DMS53 treated with DMSO at 0.1 percent for 48 hours (cell line): ENCODE measurements at regions not wholly inside any gene's neighbourhood (a gene's known extent, or its start where the extent isn't known, plus 50 kb on each side); places are given as distances from the start of the nearest gene placed in this dataset.

Experiments
- DNase-seq: peaks from one replicate; lab custom pipeline; 2025; ENCODE audit not compliant: unreplicated experiment; lab: John Stamatoyannopoulos, UW

DNA sequence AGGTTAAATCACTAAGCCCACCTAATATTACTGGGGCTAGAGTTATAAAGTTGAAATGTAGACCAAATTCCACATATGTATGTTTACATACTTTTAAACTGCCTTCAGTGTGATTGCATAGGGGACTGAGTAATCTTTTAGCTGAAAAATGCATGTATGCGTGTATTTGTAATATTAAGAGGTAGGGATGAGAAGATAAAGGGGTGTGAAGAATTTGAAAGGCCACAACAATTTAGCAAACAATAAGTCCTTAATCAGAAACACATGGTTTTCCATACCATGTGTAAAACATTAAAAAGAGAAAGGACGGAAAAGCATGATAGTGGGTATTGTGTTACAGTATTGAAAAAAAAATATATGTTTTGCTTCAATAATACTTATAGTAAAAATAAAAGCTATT, 919.9 kb upstream of the FLRT2 start:
- no peak for DNase-seq

DNA sequence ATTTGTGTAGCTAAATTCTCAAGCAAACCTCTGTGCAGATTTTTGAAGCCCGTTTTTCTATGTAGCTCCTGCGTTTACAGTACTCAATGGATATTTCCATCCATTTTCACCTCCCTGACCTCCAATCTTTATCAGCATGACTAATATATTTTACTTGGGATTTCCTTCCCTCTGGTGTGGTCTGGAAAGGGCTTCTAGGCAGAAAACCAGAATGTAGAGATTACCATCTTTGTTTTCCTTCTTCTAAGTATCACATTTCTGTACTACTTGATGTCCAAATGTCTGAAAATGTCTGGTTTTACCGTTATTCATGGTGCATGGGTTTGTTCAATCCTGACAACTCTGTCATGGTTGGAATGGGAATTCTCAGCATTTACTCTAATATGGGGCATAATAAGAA, 907.6 kb upstream of the FLRT2 start:
- no peak for DNase-seq

DNA sequence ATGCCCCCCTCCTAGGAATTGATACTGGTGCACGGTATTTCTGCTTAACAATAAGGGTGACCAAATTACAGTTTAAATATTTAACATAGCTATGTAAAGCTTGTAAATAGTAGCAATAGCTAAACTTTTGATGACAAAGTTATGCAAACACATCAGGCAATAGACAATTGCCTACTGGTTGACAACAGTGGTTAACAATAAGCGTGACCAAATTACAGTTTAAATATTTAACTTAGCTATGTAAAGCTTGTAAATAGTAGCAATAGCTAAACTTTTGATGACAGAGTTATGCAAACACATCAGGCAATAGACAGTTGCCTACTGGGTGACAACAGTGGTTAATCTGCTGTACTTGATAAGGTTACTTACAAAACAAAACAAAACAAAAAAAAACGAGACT, 886.5 kb upstream of the FLRT2 start:
- DNase-seq = peak; percentile 85

DNA sequence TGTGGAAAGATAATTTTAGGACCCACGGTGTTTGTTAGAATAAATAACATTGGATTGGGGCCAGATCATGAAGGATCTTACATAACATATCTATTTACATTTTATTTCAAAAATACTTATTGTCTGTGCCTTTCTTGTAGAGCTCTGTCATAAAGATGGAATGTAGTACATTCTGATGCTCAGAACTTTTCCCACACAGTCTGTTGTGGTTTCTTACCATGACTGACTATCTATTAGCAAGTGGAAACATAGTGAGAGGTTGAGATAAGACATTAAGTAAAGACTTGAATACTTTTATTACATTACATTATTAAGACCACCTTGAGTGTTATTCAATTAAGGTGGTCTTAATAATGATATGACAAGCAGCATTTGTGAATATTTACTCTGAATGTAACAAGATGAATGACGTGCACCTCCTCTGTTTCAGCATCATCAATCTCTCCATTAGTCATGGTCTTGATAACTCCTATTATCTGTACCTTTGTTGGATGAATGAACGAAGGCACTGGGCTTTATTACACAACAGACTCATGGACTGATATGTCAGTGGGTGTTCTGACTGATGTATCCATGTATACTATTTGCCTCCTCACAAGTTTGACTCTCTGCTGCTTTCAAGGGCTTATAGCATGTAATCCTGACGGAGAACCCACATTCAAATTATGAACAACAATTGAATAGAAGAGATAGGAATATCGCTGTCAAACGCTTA, 883.0 kb upstream of the FLRT2 start:
- no peak for DNase-seq

DNA sequence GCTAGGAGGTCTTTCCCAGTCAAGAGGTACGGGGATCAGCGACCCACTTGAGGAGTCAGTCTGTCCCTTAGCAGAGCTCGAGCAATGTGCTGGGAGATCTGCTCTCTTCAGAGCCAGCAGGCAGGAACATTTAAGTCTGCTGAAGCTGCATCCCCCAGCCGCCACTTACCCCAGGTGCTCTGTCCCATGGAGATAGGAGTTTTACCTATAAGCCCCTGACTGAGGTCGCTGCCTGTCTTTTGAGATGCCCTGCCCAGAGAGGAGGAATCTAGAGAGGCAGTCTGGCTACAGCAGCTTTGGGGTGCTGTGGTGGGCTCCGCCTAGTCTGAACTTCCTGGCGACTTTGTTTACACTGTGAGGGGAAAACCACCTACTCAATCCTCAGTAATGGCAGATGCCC, 874.9 kb upstream of the FLRT2 start:
- no peak for DNase-seq

DNA sequence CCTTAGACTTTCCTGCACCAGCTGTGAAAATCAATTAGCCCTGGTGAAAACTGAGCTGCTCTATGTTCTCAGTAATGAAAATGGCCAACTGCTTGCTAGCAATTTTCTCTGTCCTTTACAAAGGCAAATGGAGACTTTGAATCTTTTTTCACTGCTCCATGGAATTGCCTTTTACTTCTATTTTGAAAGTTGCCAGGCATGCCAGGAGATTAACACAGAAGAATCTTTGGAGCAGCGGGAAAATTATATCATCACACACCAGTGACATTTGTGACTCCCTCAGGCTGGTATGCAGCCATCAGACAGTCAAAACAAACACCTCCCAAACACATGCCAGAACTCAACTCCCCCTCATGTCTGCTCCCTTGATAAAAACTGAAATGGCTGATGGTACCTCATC, 872.0 kb upstream of the FLRT2 start:
- no peak for DNase-seq

DNA sequence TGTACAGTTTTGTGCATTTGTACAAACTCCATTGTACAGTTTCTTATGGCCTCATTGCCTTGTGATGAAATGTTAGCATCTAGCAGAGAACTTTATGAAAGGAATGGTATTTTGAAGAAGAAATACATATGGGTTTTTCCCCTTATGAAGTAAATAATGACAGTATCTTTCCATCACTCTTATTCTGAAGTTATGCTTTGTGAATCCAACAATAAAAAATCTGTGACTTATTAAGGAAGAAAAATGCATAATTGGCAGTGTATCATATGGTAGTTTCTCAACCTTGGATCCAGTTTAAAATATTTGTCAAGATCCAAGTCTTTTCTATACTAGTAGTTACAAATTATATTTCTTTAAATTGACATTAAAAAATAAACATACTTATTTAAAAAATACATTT, 859.1 kb upstream of the FLRT2 start:
- DNase-seq = no peak

DNA sequence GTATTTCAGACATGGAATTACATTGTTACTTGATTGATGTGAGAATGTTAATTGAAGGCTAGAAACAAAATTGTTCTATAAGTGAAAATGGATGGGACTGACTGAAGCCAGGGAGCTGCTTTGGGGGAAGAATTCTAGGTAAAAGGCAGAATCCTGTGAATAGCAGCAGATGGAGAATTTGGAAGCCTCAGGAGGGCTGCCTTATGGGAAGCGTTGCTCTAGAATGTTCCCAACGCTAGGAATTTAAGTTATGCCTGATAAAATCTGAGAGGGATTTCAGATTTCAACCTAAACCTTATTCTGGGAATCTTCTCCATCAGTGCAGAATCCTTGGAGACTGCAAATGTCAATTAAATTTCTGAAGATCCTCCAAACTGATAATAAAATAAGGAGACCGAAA, 858.2 kb upstream of the FLRT2 start:
- DNase-seq = no peak

DNA sequence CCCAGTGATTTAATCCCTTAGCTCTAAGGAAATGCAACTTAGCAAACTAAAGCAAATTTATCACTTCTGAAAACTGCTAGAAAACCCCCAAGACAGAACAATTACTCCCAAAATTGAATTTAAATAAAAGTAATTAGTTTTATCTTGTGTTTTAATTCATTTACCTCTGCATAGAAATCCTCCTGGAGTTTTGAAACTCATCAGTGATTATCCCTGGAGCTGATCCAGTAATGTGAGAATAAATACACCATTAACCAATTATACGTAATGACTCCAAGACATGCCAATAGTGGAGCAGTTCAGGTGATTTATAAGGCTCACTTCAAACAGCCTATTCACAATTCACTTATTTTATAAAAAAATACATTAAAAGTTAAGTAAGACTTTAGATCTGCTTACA, 855.3 kb upstream of the FLRT2 start:
- no peak for DNase-seq

DNA sequence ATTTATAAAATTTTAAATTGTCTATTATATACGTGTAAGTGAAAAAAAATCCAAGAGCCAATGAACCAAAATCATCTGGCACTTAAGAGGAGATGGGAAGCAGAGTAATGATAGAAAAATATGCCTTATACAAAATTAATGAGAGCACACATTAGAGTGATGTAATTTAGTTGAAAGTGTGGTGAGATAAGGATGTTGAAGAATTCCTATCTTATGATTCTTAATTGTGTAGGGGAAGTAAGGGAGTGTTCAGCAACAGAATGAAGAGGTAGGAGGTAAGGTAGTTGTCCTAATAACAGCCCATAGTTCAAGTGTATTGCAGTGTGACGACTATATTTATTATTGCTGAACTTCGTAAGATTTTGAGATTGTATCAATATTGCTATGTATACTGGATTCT, 843.4 kb upstream of the FLRT2 start:
- DNase-seq = no peak

DNA sequence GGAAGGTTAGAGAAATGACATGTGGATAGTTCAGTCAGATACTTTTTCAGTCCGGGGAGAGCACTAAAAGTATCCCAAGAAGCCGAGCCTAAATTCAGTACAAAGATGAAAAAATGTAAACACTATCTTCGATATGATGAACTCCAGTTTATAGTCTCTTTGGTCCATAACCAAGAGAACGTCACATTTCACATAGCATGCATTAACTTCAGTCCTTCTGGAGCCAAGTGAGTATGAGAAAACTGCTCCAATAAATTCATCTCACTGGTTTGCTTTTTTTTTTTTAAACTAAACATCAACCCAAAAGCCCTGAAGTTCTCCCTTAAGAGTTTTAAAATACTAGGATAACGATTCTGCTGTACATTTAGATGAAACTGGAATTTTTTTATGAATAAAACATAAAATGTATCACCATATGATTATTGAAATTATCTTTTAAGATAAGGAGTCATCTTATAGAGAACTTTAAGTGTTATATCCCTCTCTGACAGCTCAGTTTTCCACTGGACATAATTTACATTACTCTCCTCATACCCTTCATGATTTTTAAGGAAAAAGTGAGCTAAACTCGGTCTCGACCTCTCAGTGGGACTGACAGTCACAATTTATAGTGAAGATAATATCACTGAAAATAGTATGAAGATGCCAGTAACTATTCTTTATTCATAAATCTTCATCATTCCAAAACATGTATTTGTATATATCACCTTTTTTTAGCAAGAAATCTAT, 841.5 kb upstream of the FLRT2 start:
- no peak for DNase-seq

DNA sequence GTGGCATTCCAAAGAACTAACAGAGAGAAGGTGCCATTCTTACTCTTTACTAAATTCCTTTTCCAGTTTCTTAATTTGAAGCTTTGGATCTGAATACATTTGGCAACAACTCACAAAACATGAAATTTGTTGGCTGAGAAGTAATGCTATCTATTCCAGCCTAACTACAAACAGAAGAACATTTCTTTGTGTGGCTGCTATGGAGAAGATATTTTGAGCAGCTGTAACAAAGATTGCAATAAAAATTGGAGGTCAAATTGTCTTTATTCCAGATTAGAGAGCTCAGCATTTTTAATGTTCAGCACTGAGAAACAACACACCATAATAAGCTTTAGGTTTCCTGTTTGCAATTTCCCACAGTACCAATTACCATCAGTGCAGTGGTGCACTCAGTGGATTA, 835.8 kb upstream of the FLRT2 start:
- no peak for DNase-seq

DNA sequence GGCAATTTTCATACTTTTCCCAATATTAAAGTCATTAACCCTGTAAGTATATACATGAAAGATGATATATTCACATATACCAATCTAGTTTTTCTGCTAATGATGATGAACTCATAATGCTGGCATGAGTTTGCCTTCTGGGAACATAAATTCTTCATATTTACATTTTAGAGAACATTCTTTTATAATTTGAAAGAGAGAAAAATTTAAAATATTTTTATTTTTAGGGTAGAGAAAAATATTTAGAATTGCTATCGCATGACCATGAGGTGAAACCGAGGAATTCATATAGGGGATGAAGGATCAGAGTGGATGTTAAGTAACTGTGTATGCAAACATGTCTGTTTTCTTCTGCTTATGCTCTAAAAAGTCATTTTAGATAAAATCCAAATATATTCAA, 825.3 kb upstream of the FLRT2 start:
- no peak for DNase-seq

DNA sequence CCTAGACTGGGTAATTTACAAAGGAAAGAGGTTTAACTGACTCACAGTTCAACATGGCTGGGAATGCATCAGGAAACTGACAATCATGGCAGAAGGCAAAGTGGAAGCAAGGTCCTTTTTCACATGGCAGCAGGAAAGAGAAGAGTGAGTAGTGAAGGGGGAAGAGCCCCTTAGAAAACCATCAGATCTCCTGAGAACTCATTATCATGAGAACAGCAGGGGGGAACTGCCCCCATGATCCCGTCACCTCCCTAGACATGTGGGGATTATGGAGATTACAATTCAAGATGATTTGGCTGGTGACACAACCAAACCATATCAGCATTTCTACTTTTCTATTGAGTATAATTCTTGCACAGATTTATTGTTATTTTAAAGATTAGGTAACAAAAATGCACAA, 822.1 kb upstream of the FLRT2 start:
- no peak for DNase-seq

DNA sequence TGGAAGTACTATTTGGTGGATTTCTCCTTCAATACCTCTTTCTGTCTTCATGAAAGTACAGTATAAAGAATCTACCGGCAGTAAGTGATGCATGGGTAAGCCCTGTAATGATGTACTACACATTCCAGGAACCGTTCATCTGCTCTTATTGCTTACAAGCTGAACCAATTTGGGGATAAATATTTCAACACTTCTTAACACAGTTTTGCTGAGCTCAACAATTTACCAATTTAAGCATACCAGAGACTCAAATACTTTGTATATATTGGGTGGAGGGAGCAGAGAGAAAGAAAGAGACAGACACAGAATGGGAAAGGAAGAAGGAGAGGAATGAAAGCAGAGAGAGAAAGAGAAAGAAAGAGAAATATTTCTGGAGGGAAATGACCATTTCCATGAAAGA, 821.1 kb upstream of the FLRT2 start:
- DNase-seq = no peak

DNA sequence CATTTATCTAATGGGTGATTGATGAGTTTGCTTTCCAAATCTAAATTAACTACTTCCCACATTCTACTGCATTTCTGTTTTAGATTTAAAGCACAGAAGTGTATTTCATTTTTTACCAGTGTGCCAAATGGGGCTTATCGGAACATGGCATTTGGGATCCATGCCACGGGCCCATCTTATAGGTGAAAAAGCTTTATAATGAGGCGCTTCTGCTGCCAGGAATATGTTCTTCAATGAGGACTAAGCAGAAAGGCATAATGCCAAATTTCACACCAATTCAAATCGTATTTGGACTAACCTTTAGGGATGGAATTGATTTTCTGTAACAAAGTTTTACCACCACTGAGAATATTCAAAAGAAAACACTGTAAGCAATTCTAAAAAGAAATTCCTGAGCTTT, 803.5 kb upstream of the FLRT2 start:
- no peak for DNase-seq

DNA sequence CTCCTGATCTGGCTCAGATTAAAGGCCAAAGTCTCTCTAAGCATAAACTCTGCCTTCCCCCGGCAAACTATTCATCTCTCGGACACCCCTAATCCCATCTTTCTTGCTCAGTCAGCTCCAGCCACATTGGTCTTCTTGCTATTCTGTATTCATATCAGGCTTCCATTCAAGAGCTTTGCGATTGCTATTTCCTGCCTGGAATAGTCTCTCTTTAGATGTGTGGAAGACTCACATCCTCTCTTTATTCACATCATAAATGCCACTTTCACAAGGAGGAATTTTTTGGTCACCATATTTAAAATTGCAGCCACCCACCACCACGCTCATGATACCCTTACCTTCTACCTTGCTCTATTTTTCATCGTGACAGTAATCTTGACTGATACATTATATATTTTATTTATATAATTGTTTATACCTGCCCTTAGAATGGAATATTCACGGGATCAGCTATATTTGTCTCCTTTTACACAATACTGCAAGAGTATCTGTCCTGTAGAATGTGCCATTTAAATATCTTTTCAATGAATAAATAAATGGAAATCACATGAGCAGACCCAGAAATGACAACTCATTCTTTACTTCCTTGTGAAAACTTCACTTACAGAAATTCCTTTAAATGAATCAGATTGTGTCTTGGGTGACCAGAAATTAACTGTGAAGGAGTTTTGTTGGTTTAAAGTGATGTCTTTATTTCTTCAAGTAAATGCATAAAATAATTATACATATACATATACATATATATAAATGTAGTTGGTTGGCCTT, 780.6 kb upstream of the FLRT2 start:
- DNase-seq = no peak

DNA sequence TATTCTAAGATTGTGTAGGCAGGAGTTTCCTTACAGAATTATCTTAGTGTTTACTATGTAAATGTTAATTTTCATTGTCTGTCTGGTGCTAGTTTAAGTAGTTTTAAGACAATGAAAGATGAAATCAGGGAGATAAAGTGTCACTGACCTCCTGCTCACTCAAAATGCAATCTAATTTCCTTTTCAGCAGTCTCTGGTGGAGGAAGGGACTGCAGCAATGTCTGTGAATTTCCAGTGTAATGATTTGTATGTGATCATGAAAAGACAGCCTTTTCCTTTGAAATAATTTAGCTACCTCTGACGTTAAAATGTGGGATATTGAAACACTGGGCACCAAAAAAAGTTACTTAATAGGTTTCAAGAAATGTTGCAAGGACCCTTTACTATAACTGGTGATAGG, 779.7 kb upstream of the FLRT2 start:
- no peak for DNase-seq

DNA sequence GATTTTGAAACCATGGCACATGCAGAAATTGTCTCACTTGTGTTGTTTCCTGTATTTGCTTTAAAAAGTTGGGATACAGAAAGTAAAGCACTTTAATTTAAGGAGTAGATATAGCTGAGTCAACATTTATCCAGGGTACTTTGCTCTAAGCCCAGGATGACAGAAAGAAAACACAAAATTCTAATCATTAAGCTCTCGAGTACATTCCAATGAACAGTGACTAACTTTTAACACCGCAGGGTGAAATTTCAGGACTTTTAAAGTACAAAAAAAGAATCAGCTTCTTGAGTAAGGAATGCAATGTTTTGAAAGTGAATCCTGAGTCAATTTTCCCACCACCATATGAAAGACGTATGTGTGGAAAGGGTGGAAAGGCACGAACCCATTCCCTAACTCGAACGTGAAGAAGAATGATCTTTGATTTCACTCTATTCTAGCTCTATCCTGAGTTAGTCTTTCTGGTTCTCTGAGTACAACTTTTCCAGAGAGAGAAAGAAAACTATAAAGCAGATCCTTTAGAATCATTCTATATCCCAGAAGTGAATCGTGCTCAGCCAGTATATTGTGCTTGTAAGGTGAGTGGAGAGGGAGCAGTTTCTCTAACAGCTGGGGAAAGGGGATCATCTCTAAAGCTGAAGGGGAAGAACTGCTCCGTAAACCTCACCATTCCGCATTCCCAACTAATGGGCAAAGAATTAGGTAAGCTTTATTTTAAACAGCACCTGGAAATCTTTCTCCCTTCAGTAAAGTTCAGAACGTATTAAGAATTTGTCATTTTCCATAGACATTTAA, 779.0 kb upstream of the FLRT2 start:
- no peak for DNase-seq

DNA sequence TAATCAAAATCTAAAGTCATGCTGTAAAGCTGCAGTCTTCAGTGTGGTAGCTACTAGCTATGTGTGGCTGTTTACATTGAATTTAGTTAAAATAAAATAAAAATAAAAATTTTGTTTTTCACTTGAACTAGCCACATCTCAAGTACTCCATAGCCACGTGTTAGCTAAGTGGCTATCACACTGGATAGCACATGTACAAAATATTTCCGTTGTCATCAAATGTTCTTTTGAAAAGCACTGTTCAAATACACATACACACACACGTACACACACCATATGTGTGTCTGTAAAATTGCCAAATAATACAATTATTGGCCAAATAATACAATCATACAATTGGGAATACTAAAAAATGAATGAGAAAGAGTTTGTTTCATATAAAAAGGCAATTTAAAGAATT, 778.2 kb upstream of the FLRT2 start:
- no peak for DNase-seq

DNA sequence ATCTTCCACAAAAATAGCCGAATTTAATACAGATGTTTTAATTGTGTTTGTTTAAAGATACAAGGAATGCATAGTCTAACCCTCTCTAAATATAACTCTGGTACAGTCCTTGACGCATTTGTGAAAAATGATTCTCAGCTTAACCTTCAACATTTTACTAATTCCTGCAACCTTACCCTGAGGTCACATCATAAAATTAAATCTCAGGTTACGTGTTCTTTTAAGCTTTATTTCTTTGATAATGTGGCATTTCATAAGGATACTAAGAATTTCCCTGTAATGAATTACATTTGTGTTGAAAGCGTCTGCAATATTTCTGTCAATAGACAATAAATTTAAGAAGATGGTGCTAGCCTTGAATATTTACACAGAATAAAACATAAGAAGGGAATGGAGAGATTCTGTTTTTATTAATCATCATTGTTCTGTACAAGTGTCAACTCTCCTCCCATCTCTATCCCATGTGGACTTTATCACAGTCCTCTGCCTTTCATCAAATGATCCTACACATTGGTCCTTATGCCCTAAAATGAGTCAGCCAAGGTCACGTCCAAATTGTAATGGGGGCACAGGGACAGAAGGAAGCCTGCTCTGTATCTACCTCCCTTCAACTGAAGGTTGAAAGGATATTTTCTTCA, 769.3 kb upstream of the FLRT2 start:
- DNase-seq = no peak
